ENCODE measurements at regions not wholly inside any gene's neighbourhood (a gene's known extent, or its start where the extent isn't known, plus 50 kb on each side); places are given as distances from the start of the nearest gene placed in this dataset.

GRCh38 chr2:203631068-203631757 lies 75.2 kb upstream of the CD28 start:
- TF ChIP-seq POLR2A (IDR thresholded peaks at IDR 0.05) (no peak), CTCF (IDR thresholded peaks at IDR 0.05) (no peak)

Measured in lower leg skin (tissue), 3 donors.